ENCODE measurements at regions not wholly inside any gene's neighbourhood (a gene's known extent, or its start where the extent isn't known, plus 50 kb on each side); places are given as distances from the start of the nearest gene placed in this dataset.
"Not testable (repeated sequence)": the region's sequence is repeated elsewhere in the genome, so short reads cannot be mapped to it uniquely, and the experiment has no call there.

GRCh38 chr6:66190858-66191257 lies 483.8 kb upstream of the EYS start:
- Mint-ChIP-seq H3K36me3 (ENCODE audit: low read depth) (no peaks in the 10 kb centered on the region), H3K4me1 (no peaks in the 10 kb centered on the region), H3K27me3 (no peaks in the 10 kb centered on the region), H3K27ac (no peak overlapping the region), H3K4me3 (no peak overlapping the region), H3K9me3 (peaks cover 4% of the 10 kb centered on the region)
- POLR2A ChIA-PET: no interaction called here
- CTCF ChIA-PET: no interaction called here
- no peak for DNase-seq

DNA sequence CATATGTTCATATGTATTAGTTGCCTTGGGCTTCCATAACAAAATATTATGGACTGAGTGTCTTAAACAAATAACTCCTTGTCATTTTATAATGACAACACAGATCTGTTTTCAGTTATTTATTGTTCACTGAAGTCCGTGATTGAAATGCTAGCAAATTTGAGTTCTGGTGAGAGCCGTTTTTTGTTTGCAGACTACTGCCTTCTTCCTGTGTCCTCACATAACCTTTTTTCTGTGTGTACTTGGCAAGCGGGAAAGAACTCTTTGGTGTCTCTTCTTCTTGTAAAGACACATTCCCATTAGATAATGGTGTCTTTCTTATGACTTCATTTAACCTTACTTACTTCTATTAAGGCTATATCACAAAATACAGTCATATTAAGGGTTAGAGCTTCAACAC lies 482.9 kb upstream of the EYS start:
- no peak for DNase-seq
- Mint-ChIP-seq H3K4me3 (no peak overlapping the region), H3K27ac (no peak overlapping the region), H3K36me3 (ENCODE audit: low read depth) (no peaks in the 10 kb centered on the region), H3K9me3 (peaks cover 4% of the 10 kb centered on the region), H3K27me3 (no peaks in the 10 kb centered on the region), H3K4me1 (no peaks in the 10 kb centered on the region)
- ChIA-PET CTCF (no interaction called here), POLR2A (no interaction called here)

DNA sequence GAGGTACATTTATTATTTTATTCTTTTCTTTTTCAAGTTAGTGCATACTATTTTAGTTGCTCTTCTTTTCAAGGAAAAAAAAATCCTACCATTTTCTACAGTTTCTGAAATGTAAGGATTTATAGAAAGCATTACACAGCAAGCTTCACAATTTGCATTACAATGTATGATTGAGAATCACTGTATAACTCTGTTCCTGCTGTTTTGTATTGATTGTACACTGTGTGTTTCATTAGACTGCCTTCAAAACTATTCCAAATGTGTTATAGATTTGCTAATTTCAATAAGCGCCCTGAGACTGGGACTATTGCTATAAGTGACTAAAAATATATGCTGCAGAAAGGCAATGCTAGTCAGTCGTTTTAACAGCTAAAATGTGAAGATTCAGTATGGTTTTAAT lies 479.7 kb upstream of the EYS start:
- Mint-ChIP-seq H3K4me1 (no peaks in the 10 kb centered on the region), H3K4me3 (no peak overlapping the region), H3K36me3 (ENCODE audit: low read depth) (no peaks in the 10 kb centered on the region), H3K9me3 (peaks cover 4% of the 10 kb centered on the region), H3K27me3 (no peaks in the 10 kb centered on the region), H3K27ac (no peak overlapping the region)
- DNase-seq: no peak
- CTCF ChIA-PET: no interaction called here
- POLR2A ChIA-PET: interaction anchor here (0.7 kb wide), 1 partner anchor 68 kb away, joined by 4 read pairs; no protein-coding TSS in a partner anchor

GRCh38 chr6:66184091-66184490 lies 477.1 kb upstream of the EYS start:
- Mint-ChIP-seq H3K27me3 (no peaks in the 10 kb centered on the region), H3K27ac (no peak overlapping the region), H3K4me3 (no peak overlapping the region), H3K4me1 (no peaks in the 10 kb centered on the region), H3K36me3 (ENCODE audit: low read depth) (no peaks in the 10 kb centered on the region), H3K9me3 (no peaks in the 10 kb centered on the region)
- ChIA-PET POLR2A (no interaction called here), CTCF (no interaction called here)
- no peak for DNase-seq

DNA sequence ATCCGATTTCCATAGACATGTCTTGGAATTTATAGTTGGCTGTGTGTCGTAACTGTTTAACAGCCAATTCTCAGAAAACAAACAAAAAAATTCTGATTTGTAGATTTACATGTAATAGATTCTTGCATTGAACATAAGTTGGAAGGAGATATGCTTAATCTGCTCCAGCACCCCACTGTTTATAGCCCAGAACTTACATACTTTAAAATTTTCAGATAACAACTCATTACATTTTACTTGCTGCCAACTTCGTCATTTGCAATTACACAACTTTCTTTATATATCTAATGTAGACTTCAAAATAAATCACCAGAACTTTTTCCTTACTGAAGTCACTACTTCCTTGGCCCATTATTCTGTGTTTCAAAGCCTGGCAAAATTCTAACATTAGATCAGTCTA lies 472.3 kb upstream of the EYS start:
- H3K4me1 Mint-ChIP-seq: no peaks in the 10 kb centered on the region
- DNase-seq: no peak
- CTCF ChIA-PET: no interaction called here
- no peak overlapping the region for H3K27ac Mint-ChIP-seq
- no peak overlapping the region for H3K4me3 Mint-ChIP-seq
- peaks cover 2% of the 10 kb centered on the region for H3K9me3 Mint-ChIP-seq
- POLR2A ChIA-PET: no interaction called here
- H3K36me3 Mint-ChIP-seq (ENCODE audit: low read depth): no peaks in the 10 kb centered on the region
- H3K27me3 Mint-ChIP-seq: no peaks in the 10 kb centered on the region

DNA sequence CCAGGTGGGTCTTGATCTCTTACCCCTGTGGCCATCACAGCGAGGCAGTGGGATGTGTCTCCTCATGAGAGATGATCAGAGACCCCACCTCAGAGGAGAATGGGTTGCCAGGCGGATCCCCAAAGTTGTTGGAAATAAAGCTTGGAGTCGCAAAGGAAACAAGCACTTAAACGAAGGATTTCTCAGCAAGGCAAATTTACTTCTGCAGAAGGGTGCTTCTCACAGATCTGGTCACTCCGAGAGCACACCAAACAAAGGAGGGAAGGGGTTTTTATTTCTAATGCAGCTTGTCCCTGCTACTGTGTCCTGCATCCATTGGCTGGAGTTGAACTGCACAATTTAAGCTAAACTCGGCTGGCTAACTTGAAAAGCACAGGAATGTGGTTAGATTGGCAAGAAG lies 466.6 kb upstream of the EYS start:
- H3K4me3 Mint-ChIP-seq: no peak overlapping the region
- H3K4me1 Mint-ChIP-seq: no peaks in the 10 kb centered on the region
- H3K36me3 Mint-ChIP-seq (ENCODE audit: low read depth): no peaks in the 10 kb centered on the region
- POLR2A ChIA-PET: no interaction called here
- peaks cover 34% of the 10 kb centered on the region for H3K9me3 Mint-ChIP-seq
- H3K27ac Mint-ChIP-seq: no peak overlapping the region
- CTCF ChIA-PET: no interaction called here
- no peaks in the 10 kb centered on the region for H3K27me3 Mint-ChIP-seq
- DNase-seq: no peak

DNA sequence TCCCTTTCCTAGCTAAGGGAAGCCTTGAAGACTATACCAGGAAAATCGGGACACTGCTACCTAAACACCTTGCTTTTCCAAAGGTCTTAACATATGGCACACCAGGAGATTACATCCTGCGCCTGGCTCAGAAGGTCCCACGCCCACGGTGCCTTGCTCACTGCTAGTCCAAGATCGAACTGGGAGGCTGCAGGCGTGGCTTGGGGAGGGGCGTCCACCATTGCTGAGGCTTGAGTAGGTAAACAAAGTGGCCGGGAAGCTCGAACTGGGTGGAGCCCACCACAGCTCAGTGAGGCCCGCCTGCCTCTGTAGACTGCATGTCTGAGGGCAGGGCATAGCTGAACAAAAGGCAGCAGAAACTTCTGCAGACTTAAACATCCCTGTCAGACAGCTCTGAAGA lies 459.7 kb upstream of the EYS start:
- H3K4me1 Mint-ChIP-seq; H3K36me3 Mint-ChIP-seq (ENCODE audit: low read depth); H3K4me3 Mint-ChIP-seq; H3K27ac Mint-ChIP-seq; DNase-seq; H3K27me3 Mint-ChIP-seq; CTCF ChIA-PET; POLR2A ChIA-PET: not testable (repeated sequence)
- H3K9me3 Mint-ChIP-seq: peaks cover 52% of the 10 kb centered on the region

DNA sequence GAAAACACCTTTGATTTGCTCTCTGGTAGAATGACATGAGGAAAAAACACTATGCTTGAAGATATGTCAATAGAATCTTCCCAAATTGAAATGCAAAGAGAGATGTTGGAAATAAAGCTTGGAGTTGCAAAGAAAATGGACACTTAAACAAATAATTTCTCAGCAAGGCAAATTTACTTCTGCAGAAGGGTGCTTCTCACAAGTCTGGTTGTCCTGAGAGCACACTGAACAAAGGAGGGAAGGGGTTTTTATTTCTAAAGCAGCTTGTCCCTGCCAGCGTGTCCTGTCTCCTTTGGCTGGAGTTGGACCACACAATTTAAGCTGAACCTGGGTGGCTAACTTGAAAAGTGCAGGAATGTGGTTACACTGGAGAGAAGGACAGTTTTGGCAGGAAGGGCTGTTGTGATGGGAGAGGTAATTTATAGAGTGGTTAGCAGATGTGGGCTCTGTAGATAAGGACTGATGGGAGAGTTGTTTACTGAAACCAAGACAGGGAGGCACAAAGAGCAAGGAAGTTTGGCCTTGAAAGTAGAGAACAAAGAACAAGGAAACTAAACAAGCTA lies 454.6 kb upstream of the EYS start:
- no peaks in the 10 kb centered on the region for H3K27me3 Mint-ChIP-seq
- H3K36me3 Mint-ChIP-seq (ENCODE audit: low read depth): no peaks in the 10 kb centered on the region
- no peak overlapping the region for H3K4me3 Mint-ChIP-seq
- no peak for DNase-seq
- H3K27ac Mint-ChIP-seq: no peak overlapping the region
- ChIA-PET CTCF (no interaction called here), POLR2A (no interaction called here)
- H3K4me1 Mint-ChIP-seq: no peaks in the 10 kb centered on the region
- H3K9me3 Mint-ChIP-seq: peaks cover 35% of the 10 kb centered on the region

- H3K36me3 Mint-ChIP-seq (ENCODE audit: low read depth): no peaks in the 10 kb centered on the region
- ChIA-PET POLR2A (no interaction called here), CTCF (no interaction called here)
- no peak for DNase-seq
- no peaks in the 10 kb centered on the region for H3K27me3 Mint-ChIP-seq
- no peaks in the 10 kb centered on the region for H3K4me1 Mint-ChIP-seq
- no peak overlapping the region for H3K4me3 Mint-ChIP-seq
- H3K27ac Mint-ChIP-seq: no peak overlapping the region
- peaks cover 24% of the 10 kb centered on the region for H3K9me3 Mint-ChIP-seq
Measured at GRCh38 chr6:66159937-66160336, 452.9 kb upstream of the EYS start.

- Mint-ChIP-seq H3K36me3 (ENCODE audit: low read depth) (no peaks in the 10 kb centered on the region), H3K4me3 (no peak overlapping the region), H3K27ac (no peak overlapping the region), H3K9me3 (no peaks in the 10 kb centered on the region), H3K27me3 (no peaks in the 10 kb centered on the region), H3K4me1 (no peaks in the 10 kb centered on the region)
- CTCF ChIA-PET: no interaction called here
- no peak for DNase-seq
- POLR2A ChIA-PET: no interaction called here
Measured at GRCh38 chr6:66153247-66153646, 446.2 kb upstream of the EYS start.

DNA sequence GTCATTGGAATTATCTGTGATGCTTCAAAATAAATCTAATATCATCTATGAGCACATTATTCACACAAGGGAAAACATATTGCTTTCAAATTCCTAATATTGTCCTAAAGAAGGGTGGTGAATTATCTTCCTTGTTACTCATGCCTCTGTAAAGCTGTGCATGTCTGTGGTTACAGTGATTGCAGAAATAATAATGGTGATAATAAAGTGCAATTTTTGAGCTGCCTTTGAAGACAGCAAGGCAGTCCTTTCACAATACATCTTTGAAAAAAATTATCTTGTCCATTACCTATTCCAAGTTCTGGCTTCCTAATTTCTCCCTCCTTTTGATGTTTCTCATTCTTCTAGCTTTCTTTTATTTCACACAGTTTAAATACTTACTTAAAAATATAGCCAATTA lies 442.1 kb upstream of the EYS start:
- no peaks in the 10 kb centered on the region for H3K36me3 Mint-ChIP-seq (ENCODE audit: low read depth)
- H3K9me3 Mint-ChIP-seq: peaks cover 9% of the 10 kb centered on the region
- CTCF ChIA-PET: no interaction called here
- no peaks in the 10 kb centered on the region for H3K27me3 Mint-ChIP-seq
- H3K4me1 Mint-ChIP-seq: no peaks in the 10 kb centered on the region
- H3K4me3 Mint-ChIP-seq: no peak overlapping the region
- no peak overlapping the region for H3K27ac Mint-ChIP-seq
- POLR2A ChIA-PET: no interaction called here
- DNase-seq: no peak

GRCh38 chr6:66145867-66146266 lies 438.8 kb upstream of the EYS start:
- Mint-ChIP-seq H3K27ac (no peak overlapping the region), H3K27me3 (no peaks in the 10 kb centered on the region), H3K9me3 (peaks cover 9% of the 10 kb centered on the region), H3K36me3 (ENCODE audit: low read depth) (no peaks in the 10 kb centered on the region), H3K4me1 (no peaks in the 10 kb centered on the region), H3K4me3 (no peak overlapping the region)
- CTCF ChIA-PET: no interaction called here
- POLR2A ChIA-PET: no interaction called here
- DNase-seq: no peak

GRCh38 chr6:66134021-66134420 lies 427.0 kb upstream of the EYS start:
- Mint-ChIP-seq H3K9me3 (peaks cover 6% of the 10 kb centered on the region), H3K27ac (no peak overlapping the region), H3K27me3 (no peaks in the 10 kb centered on the region), H3K4me3 (no peak overlapping the region), H3K36me3 (ENCODE audit: low read depth) (no peaks in the 10 kb centered on the region), H3K4me1 (no peaks in the 10 kb centered on the region)
- ChIA-PET POLR2A (no interaction called here), CTCF (no interaction called here)
- no peak for DNase-seq

DNA sequence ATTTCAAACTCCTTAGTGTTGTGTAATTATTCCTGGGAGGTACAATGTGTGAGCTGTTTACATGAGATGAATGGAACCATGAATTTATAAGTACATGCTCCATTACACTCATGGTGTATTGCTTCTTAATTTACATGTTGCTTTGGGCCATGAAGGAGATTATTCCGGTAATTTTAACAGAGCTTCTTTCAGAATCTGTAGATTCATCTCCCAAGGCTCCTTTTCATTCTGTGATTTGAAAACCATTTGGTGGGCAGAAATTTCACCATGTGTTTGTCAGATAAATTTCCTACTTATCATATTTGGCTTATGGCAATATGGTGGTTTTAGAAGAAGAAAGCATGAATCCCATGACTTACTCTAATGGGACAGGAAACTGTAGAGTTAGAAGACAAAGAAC lies 421.6 kb upstream of the EYS start:
- ChIA-PET POLR2A (no interaction called here), CTCF (no interaction called here)
- H3K4me1 Mint-ChIP-seq: no peaks in the 10 kb centered on the region
- no peak overlapping the region for H3K27ac Mint-ChIP-seq
- no peaks in the 10 kb centered on the region for H3K36me3 Mint-ChIP-seq (ENCODE audit: low read depth)
- peaks cover 3% of the 10 kb centered on the region for H3K9me3 Mint-ChIP-seq
- H3K4me3 Mint-ChIP-seq: no peak overlapping the region
- no peaks in the 10 kb centered on the region for H3K27me3 Mint-ChIP-seq
- no peak for DNase-seq

GRCh38 chr6:66128243-66128642 lies 421.2 kb upstream of the EYS start:
- POLR2A ChIA-PET: no interaction called here

More at GRCh38 chr6:66128243-66128642, 421.2 kb upstream of the EYS start:
- Mint-ChIP-seq H3K4me3 (no peak overlapping the region), H3K27ac (no peak overlapping the region), H3K4me1 (no peaks in the 10 kb centered on the region), H3K36me3 (ENCODE audit: low read depth) (no peaks in the 10 kb centered on the region), H3K27me3 (no peaks in the 10 kb centered on the region), H3K9me3 (peaks cover 3% of the 10 kb centered on the region)
- DNase-seq: no peak
- CTCF ChIA-PET: no interaction called here
